Activated CD4-positive, alpha-beta memory T cell treated with anti-CD3 and anti-CD28 coated beads, Interleukin-2, amount 10 ng/mL, durations not matched to agents 7 days and 5 days (primary cell): ENCODE measurements at regions not wholly inside any gene's neighbourhood (a gene's known extent, or its start where the extent isn't known, plus 50 kb on each side); places are given as distances from the start of the nearest gene placed in this dataset.

ENCODE experiments used
- CTCF ChIA-PET: fragments of 350-600 bp; sonication (Branson Sonifier 250); formaldehyde crosslinking; loops from one replicate; lab custom pipeline; 2021; ENCODE audit warnings: antibody characterized with exemption, inconsistent platforms; lab: Charles Lee
- POLR2A ChIA-PET: fragments of 350-600 bp; sonication (Branson Sonifier 250); formaldehyde crosslinking; loops from one replicate; lab custom pipeline; 2021; ENCODE audit warnings: antibody characterized with exemption; lab: Charles Lee
- DNase-seq: peaks from one replicate; pipeline ENCODE4 v3.0.0-alpha.2; 2020
- H3K27ac Mint-ChIP-seq: one replicate; pipeline ENCODE4 v1.8.0; 2021; ENCODE audit warnings: mild to moderate bottlenecking, mixed read lengths
- H3K27me3 Mint-ChIP-seq: one replicate; pipeline ENCODE4 v1.8.0; 2021; ENCODE audit warnings: mixed read lengths
- H3K36me3 Mint-ChIP-seq: one replicate; pipeline ENCODE4 v1.8.0; 2021; ENCODE audit warnings: low read depth, mixed read lengths
- H3K4me1 Mint-ChIP-seq: one replicate; pipeline ENCODE4 v1.8.0; 2021; ENCODE audit warnings: mixed read lengths
- H3K4me3 Mint-ChIP-seq: one replicate; pipeline ENCODE4 v1.8.0; 2021; ENCODE audit warnings: mild to moderate bottlenecking, mixed read lengths
- H3K9me3 Mint-ChIP-seq: one replicate; pipeline ENCODE4 v1.8.0; 2021; ENCODE audit warnings: mixed read lengths

GRCh38 chr2:195590199-195590860 is 66.7 kb upstream of the SLC39A10 start:
- H3K36me3 Mint-ChIP-seq: no peaks in the 10 kb centered on the region
- peaks cover 3% of the 10 kb centered on the region for H3K9me3 Mint-ChIP-seq
- DNase-seq: no peak
- no peak overlapping the region for H3K27ac Mint-ChIP-seq
- ChIA-PET CTCF (no interaction called here), POLR2A (no interaction called here)
- H3K4me3 Mint-ChIP-seq: no peak overlapping the region
- peaks cover 6% of the 10 kb centered on the region for H3K4me1 Mint-ChIP-seq
- no peaks in the 10 kb centered on the region for H3K27me3 Mint-ChIP-seq

DNA sequence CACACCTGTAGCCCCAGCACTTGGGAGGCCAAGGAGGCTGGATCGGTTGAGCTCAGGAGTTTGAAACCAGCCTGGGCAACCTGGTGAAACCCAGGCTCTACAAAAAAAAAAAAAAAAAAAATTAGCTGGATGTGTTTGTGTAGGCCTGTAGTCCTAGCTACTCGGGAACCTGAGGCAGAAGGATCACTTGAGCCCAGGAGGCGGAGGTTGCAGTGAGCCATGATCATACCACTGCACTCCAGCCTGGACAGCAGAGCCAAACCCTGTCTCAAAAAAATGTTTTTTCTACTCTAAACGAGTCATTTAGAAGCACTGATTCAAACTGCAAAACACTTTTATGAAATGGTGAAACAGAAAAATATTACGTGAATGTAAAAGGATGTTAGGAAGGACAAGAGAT is 69.1 kb upstream of the SLC39A10 start:
- POLR2A ChIA-PET: no interaction called here
- Mint-ChIP-seq H3K4me1 (no peaks in the 10 kb centered on the region), H3K27ac (no peak overlapping the region), H3K9me3 (no peaks in the 10 kb centered on the region), H3K36me3 (no peaks in the 10 kb centered on the region), H3K4me3 (no peak overlapping the region), H3K27me3 (no peaks in the 10 kb centered on the region)
- DNase-seq: no peak
- CTCF ChIA-PET: interaction anchor here (0.6 to 0.8 kb wide), 2 partner anchors 12 to 69 kb away, joined by 3 read pairs; no protein-coding TSS in a partner anchor

- DNase-seq: no peak
- no peaks in the 10 kb centered on the region for H3K9me3 Mint-ChIP-seq
- ChIA-PET POLR2A (interaction anchor here (0.7 to 1.1 kb wide), 2 partner anchors 27 to 71 kb away, joined by 3 to 4 read pairs; partner anchors contain the start of gene SLC39A10), CTCF (interaction anchor here (1.3 kb wide), 1 partner anchor 10 kb away, joined by 6 read pairs; no protein-coding TSS in a partner anchor)
- H3K4me1 Mint-ChIP-seq: peaks cover 1% of the 10 kb centered on the region
- no peaks in the 10 kb centered on the region for H3K36me3 Mint-ChIP-seq
- no peak overlapping the region for H3K27ac Mint-ChIP-seq
- H3K27me3 Mint-ChIP-seq: no peaks in the 10 kb centered on the region
- no peak overlapping the region for H3K4me3 Mint-ChIP-seq
Observed at GRCh38 chr2:195586062-195586714, 70.8 kb upstream of the SLC39A10 start.

- CTCF ChIA-PET: no interaction called here
- Mint-ChIP-seq H3K36me3 (peaks cover 2% of the 10 kb centered on the region), H3K27me3 (no peaks in the 10 kb centered on the region), H3K27ac (no peak overlapping the region), H3K4me1 (peaks cover 20% of the 10 kb centered on the region), H3K4me3 (no peak overlapping the region), H3K9me3 (no peaks in the 10 kb centered on the region)
- no peak for DNase-seq
- POLR2A ChIA-PET: interaction anchor here (1.1 kb wide), 1 partner anchor 48 kb away, joined by 3 read pairs; no protein-coding TSS in a partner anchor
Observed at GRCh38 chr2:195582188-195582587, 74.8 kb upstream of the SLC39A10 start.

- Mint-ChIP-seq H3K4me1 (peaks cover 35% of the 10 kb centered on the region), H3K36me3 (peaks cover 2% of the 10 kb centered on the region), H3K27me3 (no peaks in the 10 kb centered on the region), H3K9me3 (no peaks in the 10 kb centered on the region), H3K4me3 (no peak overlapping the region), H3K27ac (no peak overlapping the region)
- DNase-seq: no peak
- ChIA-PET CTCF (interaction anchor here (0.5 to 1.3 kb wide), 5 partner anchors 14 to 80 kb away, joined by 3 to 5 read pairs (median 3); no protein-coding TSS in a partner anchor), POLR2A (interaction anchor here (1.4 to 1.7 kb wide), 3 partner anchors 18 to 80 kb away, joined by 4 to 7 read pairs (median 5); partner anchors contain the start of gene SLC39A10)
Observed at GRCh38 chr2:195579776-195580555, 77.1 kb upstream of the SLC39A10 start.

- Mint-ChIP-seq H3K27me3 (no peaks in the 10 kb centered on the region), H3K27ac (no peak overlapping the region), H3K9me3 (no peaks in the 10 kb centered on the region), H3K4me1 (peaks cover 41% of the 10 kb centered on the region), H3K36me3 (peaks cover 6% of the 10 kb centered on the region), H3K4me3 (no peak overlapping the region)
- DNase-seq: no peak
- ChIA-PET POLR2A (interaction anchor here (0.6 to 4.6 kb wide), 6 partner anchors 11 to 84 kb away, joined by 3 to 20 read pairs (median 9); partner anchors contain the start of gene SLC39A10), CTCF (interaction anchor here (0.7 to 2.8 kb wide), 12 partner anchors 10 to 493 kb away, joined by 3 to 18 read pairs (median 3); partner anchors contain the start of genes DNAH7 and SLC39A10)
Observed at GRCh38 chr2:195575879-195576401, 81.1 kb upstream of the SLC39A10 start.

- POLR2A ChIA-PET: interaction anchor here (3.1 to 4.6 kb wide), 2 partner anchors 41 to 82 kb away, joined by 13 to 20 read pairs; partner anchors contain the start of gene SLC39A10
Observed at GRCh38 chr2:195575016-195575415, 82.0 kb upstream of the SLC39A10 start.

DNA sequence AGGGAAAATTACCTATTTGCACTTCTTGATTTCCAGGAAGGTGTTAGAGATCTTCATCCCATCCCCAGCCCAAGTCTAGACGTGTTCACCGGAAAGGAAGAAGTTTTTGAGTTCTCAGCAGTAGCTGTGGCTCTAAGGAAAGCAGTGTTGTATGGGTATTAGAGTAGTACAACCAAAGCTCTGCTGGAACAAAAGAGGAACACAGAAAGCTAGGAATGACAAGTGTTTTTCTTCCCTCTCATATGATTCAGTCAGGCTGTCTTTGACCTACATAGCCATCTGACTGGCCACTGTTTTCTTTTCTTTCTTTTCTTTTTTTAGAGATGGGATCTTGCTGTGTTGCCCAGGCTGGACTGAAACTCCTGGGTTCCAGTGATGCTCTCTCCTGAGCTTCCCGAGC is 82.7 kb upstream of the SLC39A10 start:
- DNase-seq: no peak
- peaks cover 8% of the 10 kb centered on the region for H3K36me3 Mint-ChIP-seq
- no peaks in the 10 kb centered on the region for H3K27me3 Mint-ChIP-seq
- H3K27ac Mint-ChIP-seq: no peak overlapping the region
- peaks cover 35% of the 10 kb centered on the region for H3K4me1 Mint-ChIP-seq
- POLR2A ChIA-PET: interaction anchor here (1.5 to 4.6 kb wide), 3 partner anchors 10 to 83 kb away, joined by 7 to 20 read pairs (median 9); partner anchors contain the start of gene SLC39A10
- CTCF ChIA-PET: no interaction called here
- no peak overlapping the region for H3K4me3 Mint-ChIP-seq
- no peaks in the 10 kb centered on the region for H3K9me3 Mint-ChIP-seq

More at GRCh38 chr2:195575016-195575415, 82.0 kb upstream of the SLC39A10 start:
- Mint-ChIP-seq H3K4me3 (no peak overlapping the region), H3K9me3 (no peaks in the 10 kb centered on the region), H3K4me1 (peaks cover 36% of the 10 kb centered on the region), H3K27ac (no peak overlapping the region), H3K27me3 (no peaks in the 10 kb centered on the region), H3K36me3 (peaks cover 4% of the 10 kb centered on the region)
- no peak for DNase-seq
- CTCF ChIA-PET: interaction anchor here (2.8 kb wide), 1 partner anchor 85 kb away, joined by 18 read pairs; no protein-coding TSS in a partner anchor

GRCh38 chr2:195572895-195573683 is 83.9 kb upstream of the SLC39A10 start:
- no peak overlapping the region for H3K27ac Mint-ChIP-seq

DNA sequence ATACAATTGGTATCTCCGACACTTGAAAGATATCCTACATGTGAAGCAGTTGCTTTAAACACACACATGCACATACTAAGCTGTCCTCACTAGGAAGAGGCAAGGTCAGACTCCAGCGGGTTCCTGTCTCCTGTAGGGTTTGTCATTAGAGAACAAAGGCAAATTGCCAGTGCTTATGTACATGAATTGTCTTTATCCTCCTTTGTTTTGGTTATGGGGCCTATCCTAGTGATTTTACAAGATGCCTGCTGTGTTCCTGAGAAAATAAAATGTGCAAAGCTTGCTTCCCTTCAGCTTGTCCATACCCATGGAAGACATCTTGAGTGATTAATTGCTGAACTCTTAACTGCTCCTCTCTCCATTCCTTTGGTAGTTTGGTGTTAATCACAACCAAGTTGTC is 86.7 kb upstream of the SLC39A10 start:
- Mint-ChIP-seq H3K9me3 (no peaks in the 10 kb centered on the region), H3K27ac (no peak overlapping the region), H3K27me3 (no peaks in the 10 kb centered on the region), H3K36me3 (peaks cover 16% of the 10 kb centered on the region), H3K4me3 (no peak overlapping the region), H3K4me1 (peaks cover 22% of the 10 kb centered on the region)
- POLR2A ChIA-PET: interaction anchor here (0.8 to 1.6 kb wide), 3 partner anchors 11 to 86 kb away, joined by 4 to 7 read pairs (median 4); partner anchors contain the start of gene SLC39A10
- CTCF ChIA-PET: interaction anchor here (1.6 kb wide), 1 partner anchor 90 kb away, joined by 9 read pairs; no protein-coding TSS in a partner anchor
- no peak for DNase-seq

More at GRCh38 chr2:195572895-195573683, 83.9 kb upstream of the SLC39A10 start:
- Mint-ChIP-seq H3K9me3 (no peaks in the 10 kb centered on the region), H3K36me3 (peaks cover 11% of the 10 kb centered on the region), H3K4me1 (peaks cover 36% of the 10 kb centered on the region), H3K4me3 (no peak overlapping the region), H3K27me3 (no peaks in the 10 kb centered on the region)
- ChIA-PET POLR2A (interaction anchor here (0.8 to 4.6 kb wide), 5 partner anchors 8 to 84 kb away, joined by 3 to 20 read pairs (median 7); partner anchors contain the start of gene SLC39A10), CTCF (no interaction called here)
- no peak for DNase-seq

GRCh38 chr2:195569255-195569654 is 87.8 kb upstream of the SLC39A10 start:
- Mint-ChIP-seq H3K4me1 (peaks cover 27% of the 10 kb centered on the region), H3K4me3 (no peak overlapping the region), H3K27me3 (no peaks in the 10 kb centered on the region), H3K9me3 (no peaks in the 10 kb centered on the region), H3K36me3 (peaks cover 16% of the 10 kb centered on the region), H3K27ac (no peak overlapping the region)
- no peak for DNase-seq
- POLR2A ChIA-PET: interaction anchor here (1.5 to 1.6 kb wide), 2 partner anchors 33 to 87 kb away, joined by 4 to 7 read pairs; partner anchors contain the start of gene SLC39A10
- CTCF ChIA-PET: interaction anchor here (1.6 kb wide), 1 partner anchor 91 kb away, joined by 9 read pairs; no protein-coding TSS in a partner anchor
